T47D (cell line): ENCODE measurements at regions not wholly inside any gene's neighbourhood (a gene's known extent, or its start where the extent isn't known, plus 50 kb on each side); places are given as distances from the start of the nearest gene placed in this dataset.

Source experiments
- DNase-seq, 2 experiments: peaks; one replicate each; pipeline versions ENCODE4 v3.0.0 to v3.0.0-alpha.2; 2011 to 2012; ENCODE audit warnings: low read depth in 1 of 2, low spot score in 1 of 2
- JUND ChIP-seq: IDR thresholded peaks from 2 replicates; pipeline ENCODE4 v1.6.1; 2012; ENCODE audit warnings: low read depth
- in situ Hi-C: cut with HindIII; loops from 2 replicates; pipeline ENCODE4 v1.10.0; 2016; ENCODE audit warnings: low sequenced_read_pairs, low pct_unique_long_range_greater_than_20kb

GRCh38 chr5:161167016-161167767, 315.2 kb upstream of the ATP10B start:
- no peak for DNase-seq
- TF ChIP-seq JUND, result no peak
- in situ Hi-C loops, result no loop called here

- TF ChIP-seq JUND, result no peak
- no peak for DNase-seq
- in situ Hi-C loops, result no loop called here
Measured at GRCh38 chr5:161165998-161166660, 314.1 kb upstream of the ATP10B start.

DNA sequence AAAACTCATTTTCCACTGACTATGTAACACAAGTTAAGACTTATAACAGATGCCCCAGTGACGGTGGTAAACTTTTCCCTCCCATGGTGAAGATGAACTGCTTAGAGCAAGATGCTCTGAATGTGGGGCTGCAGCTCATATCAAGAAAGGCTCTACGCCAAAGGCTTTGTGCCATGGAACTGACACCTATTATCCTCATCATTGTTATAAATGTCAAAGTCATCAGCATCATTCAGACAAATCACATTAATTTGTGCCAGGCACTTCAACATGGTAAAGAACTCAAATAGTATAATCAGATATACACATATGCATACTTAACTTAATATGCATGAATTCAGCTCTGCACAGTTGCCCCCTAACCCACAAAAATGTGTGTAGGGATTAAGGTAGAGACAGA, 305.9 kb upstream of the ATP10B start:
- no peak for TF ChIP-seq JUND
- in situ Hi-C loops, result no loop called here
- no peak for DNase-seq

GRCh38 chr5:161155451-161155850, 303.4 kb upstream of the ATP10B start:
- no peak for DNase-seq
- TF ChIP-seq JUND, result no peak
- in situ Hi-C loops, result no loop called here

DNA sequence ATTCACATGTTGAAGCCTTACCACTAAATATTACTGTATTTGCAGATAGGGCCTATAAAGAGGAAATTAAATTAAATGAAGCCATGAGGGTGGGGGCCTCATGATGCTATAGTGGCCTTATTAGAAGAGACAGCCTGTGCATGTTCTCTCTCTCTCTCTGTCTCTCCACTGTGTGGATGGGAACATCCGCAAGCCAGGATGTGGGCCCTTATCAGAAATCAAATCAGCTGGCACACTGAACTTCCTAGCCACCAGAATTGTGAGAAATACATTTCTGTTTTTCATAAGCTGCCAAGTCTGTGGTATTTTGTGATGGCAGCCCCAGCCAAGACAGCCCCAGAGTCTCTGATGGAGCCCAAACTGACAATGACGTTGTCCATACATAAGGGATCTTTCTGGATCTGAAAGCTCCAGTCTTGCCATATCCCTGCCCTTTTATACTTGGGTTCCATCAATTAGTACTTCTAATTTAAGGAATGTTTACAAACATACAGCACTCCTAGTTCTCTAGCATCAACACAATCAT, 300.5 kb upstream of the ATP10B start:
- no peak for TF ChIP-seq JUND
- in situ Hi-C loops, result no loop called here
- no peak for DNase-seq

DNA sequence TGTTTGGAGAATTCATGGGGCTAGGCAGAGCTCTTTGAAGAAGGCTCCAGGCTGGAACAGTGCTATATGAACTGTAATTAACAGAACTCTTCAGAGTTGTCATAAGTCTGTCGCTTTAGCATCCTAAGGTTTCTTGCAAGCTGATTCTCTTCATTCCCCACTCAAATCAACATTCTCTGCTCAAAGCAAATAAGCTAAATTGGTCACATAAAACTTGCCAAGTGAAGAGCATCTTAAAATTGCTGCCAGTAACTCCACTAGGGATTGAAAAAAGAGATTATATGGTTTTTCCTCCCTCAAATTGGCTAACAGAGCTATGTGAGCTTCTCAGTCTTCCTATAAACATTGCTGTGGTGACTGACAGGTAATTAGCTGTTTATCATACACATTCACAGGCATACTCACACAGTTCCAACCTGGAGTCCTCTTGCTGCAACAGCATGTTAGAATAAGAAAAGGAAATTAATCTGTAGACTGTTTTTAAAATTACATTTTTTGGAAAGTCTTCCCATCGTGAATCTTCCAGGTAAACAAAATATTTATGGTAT, 298.5 kb upstream of the ATP10B start:
- in situ Hi-C loops, result no loop called here
- no peak for TF ChIP-seq JUND
- DNase-seq, result no peak

- TF ChIP-seq JUND, result no peak
- in situ Hi-C loops, result no loop called here
- DNase-seq, result no peak
Measured at GRCh38 chr5:161149078-161149477, 297.1 kb upstream of the ATP10B start.

DNA sequence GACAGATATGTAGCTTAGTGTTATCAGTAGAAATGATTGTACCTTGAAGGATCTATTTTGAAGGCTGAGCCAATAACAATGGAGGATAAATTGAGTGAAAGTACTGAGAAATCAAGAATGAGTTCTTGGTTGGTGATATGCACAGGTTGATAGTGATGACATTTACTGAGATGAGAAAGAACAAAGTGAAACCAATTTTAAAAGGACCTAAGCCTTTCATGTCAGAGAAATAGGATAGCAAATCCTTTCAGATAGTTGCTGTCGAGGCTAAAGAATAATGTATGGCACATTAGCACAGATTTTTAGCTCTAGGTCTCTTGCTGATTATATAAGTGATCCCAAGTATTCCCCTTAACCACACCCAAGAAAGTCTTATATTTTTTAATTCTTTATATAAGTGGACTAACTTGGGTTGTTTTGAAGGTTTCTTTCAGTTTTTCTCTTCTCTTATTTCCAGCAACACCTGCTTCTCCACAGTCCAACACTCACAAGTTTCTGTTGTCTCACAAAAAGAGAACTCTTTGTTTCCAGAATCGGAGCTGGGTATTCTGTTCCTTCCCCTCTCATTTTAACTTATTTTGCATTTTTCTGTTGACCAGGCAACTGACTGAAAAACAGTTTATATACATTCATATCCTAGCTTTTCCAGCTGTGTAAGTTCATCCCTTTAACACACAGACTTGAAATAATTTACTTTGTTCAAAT, 286.9 kb upstream of the ATP10B start:
- no peak for TF ChIP-seq JUND
- in situ Hi-C loops, result no loop called here
- DNase-seq, result no peak

DNA sequence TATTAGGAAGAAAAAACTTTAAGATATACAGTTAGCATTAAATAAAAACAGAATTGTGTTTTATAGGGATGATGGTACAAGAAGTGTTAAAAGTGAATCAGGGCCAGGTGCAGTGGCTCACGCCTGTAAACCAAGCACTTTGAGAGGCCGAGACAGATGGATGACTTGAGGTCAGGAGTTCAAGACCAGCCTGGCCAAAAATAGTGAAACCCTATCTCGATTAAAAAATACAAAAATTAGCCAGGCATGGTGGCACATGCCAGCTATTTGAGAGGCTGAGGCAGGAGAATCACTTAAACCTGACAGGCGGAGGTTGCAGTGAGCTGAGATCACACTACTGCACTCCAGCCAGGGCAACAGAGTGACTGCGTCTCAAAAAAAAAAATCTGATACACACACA, 282.9 kb upstream of the ATP10B start:
- TF ChIP-seq JUND, result no peak
- DNase-seq, result no peak
- in situ Hi-C loops, result no loop called here

DNA sequence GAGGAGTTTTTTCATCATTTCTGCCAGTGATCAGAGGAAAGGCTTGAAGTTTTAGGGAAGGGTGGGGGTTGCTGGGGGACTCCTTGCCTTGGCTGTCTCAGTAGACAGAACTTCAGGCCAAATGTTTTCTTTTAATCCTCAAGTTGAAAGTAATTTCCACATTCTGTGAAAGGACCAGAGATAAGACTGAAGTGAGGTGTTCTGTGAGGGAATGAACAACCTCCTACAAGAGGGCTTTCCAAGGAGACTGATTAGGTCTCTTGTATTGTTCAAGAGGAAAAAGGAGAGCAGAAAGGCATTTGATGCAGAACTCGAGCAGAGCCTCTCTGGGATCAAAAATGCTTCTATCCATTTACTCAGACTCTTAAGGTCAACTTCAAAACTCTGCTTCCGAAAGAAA, 282.1 kb upstream of the ATP10B start:
- DNase-seq, result no peak
- in situ Hi-C loops, result no loop called here
- no peak for TF ChIP-seq JUND

DNA sequence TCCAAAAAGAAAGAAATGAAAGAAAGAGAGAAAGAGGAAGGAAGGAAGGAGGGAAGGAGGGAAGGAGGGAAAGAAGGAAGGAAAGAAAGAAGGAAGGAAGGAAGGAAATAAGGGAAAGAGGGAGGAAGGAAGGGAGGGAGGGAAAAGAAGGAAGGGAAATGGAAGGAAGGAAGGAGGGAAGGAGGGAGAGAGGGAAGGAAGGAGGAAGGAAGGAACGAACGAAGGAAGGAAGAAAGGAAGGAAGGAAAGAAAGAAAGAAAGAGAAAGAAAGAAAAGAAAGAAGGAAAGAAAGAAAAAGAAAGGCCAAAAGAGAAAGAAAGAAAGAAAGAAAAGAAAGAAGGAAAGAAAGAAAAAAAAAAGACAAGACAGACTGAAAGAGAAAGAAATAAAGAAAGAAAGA, 263.9 kb upstream of the ATP10B start:
- no peak for DNase-seq
- in situ Hi-C loops, result no loop called here
- TF ChIP-seq JUND, result no peak

- no peak for TF ChIP-seq JUND
- in situ Hi-C loops, result no loop called here
- no peak for DNase-seq
Measured at GRCh38 chr5:161112371-161112770, 260.4 kb upstream of the ATP10B start.

- in situ Hi-C loops, result no loop called here
- DNase-seq, result no peak
- TF ChIP-seq JUND, result no peak
Measured at GRCh38 chr5:161105525-161105924, 253.5 kb upstream of the ATP10B start.
